ENCODE measurements at regions not wholly inside any gene's neighbourhood (a gene's known extent, or its start where the extent isn't known, plus 50 kb on each side); places are given as distances from the start of the nearest gene placed in this dataset.

DNA sequence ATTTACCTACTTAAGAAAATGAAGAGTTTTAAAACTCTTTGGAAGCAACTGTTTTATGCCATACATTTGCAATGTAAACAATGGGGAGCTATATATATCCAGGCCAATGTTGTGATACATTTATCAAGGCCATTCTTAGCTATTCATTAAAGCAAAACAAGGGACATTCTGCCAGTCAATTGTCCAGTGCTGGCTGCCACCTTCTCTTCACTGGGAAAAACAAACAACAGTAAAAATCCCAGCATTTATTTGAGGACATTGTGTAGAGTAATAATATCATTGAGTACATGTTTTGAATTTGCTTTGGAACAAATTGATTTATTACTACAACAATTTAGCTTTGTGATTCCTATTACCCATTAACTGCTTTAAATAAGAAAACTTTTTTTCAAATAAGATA lies 1107.4 kb downstream of the DTWD2 start:
- DNase-seq = no peak

DNA sequence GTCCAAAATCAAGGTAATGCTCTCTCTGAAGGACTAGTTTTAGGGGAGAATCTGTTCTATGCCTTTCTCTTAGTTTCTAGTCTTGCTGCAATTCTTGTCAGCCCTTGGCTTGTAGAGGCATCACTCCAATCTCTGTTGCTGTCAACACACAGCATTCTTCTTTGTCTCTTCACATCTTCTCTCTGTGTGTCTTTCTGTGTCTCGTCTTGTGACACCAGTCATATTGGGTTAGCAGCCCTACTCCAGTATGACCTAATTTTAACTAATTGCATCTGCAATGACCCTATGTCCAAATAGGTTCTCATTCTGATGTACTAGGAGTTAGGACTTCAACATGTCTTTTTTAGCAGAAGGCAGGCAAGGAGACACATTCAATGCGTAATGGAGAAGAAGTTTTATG lies 1110.6 kb downstream of the DTWD2 start:
- no peak for DNase-seq

DNA sequence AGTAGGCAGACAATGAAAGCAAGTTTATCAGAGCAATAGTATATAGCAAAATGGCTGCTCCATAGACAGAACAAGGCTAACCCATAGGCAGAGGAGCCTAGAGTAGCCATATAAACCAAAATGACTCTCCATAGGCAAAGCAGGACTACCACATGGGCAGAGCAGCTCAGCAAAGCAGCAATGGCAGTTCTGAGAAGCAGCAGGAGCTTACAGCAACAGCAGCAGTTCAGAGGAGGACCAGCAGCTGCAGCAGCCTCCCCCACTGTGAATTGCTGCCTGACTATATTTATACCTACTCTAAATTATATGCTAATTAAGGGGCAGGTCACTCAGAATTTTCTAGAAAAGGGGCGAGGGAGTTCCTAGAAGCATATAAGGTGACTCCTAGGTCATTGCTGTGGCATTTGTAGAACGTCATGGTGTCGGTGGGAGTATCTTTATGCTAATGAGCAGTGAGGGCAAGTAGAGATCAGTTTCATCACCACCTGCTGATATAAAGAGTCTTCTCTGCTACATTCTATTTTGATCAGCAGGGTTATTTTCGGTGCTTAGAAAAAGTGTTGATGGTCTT lies 1115.5 kb downstream of the DTWD2 start:
- peak; percentile 24 for DNase-seq

DNA sequence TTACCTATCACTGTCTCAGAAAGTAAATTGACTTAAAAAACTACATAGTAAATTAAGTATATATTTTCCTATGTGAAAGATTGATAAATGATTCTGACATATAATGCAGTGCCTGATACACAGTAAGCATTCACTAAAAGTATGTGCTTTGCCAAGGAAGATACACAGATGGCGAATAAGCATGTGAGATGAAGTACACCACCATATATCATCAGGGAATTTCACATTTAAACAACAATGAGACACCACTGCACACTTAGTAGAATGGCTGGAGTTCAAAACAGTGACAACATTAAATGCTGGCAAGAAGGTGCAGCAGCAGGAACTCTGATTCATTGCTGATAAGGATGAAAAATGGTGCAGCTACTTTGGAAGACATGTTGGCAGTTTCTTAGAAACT lies 1118.8 kb downstream of the DTWD2 start:
- no peak for DNase-seq

DNA sequence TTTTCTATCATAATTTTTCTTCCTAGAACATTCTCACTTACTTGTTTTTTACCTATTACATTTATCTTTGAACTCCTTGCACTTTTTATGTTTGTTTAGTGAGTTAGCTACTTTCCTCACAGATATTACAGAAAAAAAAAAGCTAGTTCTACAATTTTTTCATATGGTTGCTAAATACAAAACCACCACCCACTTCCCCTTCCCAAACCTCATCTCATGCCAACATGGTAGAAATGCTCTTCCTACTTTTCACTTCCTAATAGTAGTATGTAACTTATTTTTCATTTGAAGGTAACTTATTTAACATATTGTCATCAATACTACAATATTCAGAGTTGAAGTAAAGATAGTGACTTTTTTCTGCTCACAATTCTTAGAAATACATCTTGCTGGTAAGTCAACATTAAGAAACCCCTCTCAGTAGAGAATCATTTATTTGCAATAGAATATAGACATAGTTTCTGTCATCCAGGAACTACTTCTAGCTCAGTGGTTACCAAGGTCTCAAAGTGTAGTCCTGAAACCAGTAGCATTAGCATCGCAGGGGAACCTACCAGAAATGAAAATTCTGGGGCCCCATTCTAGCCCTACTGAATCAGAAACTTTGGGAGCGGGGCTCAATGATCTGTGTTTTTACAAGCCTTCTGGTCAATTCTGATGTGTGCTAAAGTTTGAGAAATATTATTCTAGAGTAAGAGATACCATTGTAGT lies 1124.6 kb downstream of the DTWD2 start:
- no peak for DNase-seq

DNA sequence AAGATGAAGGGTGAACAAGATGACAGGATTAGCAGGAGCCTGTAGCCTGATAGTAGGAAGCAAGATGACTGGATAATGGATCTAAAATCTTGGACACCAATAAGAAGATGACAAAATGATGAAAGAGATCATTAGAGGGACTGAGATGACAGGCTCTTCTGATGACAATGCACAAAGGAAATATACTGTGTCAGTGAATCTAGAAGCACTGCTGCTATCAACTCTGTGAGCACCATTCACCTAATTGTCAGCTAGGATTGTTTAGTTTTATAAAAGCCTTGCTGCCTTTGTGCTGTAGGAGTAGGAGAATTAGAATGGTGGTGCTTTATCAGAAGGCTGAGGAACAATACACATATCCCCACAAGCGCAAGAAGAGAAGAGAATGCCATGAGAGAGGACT lies 1127.8 kb downstream of the DTWD2 start:
- DNase-seq = no peak

DNA sequence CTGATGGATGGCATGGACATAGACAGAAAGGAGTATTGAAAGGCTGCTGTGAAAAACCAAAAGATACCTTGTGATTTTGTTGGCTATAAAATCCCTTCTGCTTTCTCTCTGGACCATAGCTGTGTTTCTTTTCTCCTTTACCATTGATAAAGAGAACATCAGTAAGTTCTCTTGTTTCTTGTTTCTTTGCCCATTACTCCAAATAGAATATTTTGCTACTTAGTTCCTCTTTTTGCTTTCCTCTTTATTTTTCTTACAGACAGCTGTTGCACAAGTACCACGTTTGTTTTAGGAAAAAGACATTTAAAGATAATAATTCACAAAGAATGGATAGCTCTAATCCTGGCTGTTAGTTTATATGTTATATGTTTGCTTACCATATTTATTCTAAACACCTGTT lies 1129.2 kb downstream of the DTWD2 start:
- no peak for DNase-seq

DNA sequence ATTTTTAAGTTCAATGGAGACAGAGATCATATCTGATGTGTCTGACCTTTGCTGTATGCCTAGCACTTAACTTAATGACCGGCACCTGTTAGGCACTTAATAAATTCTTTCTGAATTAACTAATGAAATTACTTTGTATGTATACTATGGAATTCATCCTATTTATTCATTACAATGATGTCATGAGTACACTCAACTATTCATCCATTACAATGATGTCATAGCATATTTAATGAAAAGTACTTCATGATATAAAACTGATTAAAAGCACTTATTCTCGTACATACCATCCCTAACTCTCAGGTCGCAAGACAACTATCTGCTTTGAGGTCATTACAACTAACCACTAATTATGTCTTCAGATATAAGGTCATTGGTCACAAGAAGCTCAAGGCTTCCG lies 1131.6 kb downstream of the DTWD2 start:
- no peak for DNase-seq

DNA sequence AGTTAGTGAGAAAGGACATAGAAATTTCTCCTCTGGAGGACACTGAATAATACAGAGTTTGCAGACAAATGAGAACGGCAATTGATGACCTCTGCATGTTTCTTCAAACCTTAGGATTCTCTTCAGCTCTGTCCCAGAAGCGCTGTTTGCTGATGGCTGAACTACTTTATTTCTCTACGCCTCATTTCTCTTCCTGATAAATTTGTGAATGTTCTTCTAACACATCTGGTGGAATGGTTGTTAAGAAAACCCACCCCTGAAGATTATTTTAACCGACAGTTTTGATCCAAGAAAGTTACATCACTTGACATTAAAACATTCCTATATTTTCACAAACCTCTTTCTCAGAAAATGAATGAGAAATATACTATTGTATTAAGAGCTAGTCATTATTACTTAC lies 1150.6 kb downstream of the DTWD2 start:
- DNase-seq = no peak

DNA sequence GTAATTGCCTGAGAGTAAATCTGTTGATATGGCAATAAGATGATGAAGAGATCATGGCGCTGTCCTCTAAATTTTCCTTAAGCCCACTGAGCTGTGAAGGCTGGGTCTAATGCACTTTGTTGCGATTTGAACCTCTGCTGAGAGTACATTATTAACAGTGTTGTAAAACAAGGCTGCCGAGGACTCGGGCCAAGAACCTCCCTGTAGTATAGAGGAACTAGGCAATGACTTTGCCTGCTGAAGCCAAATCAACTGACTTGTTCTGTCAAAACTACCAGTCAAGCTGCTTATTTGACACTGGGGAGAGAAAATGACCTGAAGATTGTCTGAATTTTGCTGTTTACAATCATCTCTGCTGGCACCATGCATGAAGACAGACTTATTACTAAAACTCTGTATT lies 1154.7 kb downstream of the DTWD2 start:
- peak; percentile 38 for DNase-seq

DNA sequence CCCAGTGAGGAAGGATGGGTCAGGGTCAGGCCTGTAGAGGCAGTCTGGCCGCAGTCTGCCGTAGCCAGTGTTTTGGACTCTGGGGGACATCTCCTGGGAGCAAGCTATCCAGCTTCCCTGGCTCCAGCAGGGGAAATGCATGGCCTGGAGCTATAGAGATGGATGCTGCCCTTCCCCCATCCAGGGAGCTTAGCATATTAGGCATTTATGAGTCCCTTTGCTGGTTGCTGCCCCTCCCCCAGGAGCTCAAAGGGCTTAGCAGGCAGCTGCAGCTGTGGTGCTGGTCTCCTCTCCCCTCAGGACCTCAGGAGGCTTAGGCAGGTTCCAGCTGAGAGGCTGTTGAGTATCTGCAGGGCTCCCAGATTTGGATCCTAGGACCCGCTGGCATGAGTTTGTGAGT lies 1158.7 kb downstream of the DTWD2 start:
- DNase-seq = no peak

DNA sequence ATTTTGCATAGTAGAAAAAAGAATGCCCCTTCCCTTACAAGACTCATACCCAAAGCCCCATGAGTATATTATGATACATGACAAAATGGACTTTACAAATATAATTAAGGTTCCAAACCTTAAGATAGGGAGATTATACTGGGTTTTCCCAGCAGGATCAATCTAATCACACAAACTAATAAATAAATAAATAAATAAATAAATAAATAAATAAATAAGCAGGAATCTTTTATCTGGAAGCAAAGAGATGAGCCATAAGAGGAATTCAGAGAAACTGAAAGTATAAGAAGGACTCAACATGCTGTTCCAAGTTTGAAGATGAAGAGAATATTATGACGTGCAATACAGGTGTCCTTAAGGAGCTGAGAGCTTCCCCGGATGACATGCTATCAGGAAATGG lies 1174.5 kb downstream of the DTWD2 start:
- DNase-seq = no peak

DNA sequence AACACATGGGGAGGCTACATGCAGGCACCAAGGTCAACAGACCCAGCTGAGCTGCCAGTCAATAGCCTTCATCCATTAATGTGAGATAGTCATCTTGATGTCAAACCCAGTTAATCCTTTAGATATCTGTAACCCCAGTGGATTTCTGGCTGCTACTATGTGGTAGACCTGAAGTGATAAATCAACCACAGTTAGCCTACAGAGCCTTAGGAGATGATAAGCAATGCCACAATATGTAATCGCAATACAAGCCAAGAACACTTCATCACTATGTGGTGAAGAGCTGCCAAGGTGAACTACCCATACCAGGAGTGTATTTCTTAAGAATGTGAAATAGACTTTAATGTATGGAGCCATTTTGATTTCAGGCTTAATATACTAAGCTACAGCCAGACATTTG lies 1175.5 kb downstream of the DTWD2 start:
- no peak for DNase-seq

DNA sequence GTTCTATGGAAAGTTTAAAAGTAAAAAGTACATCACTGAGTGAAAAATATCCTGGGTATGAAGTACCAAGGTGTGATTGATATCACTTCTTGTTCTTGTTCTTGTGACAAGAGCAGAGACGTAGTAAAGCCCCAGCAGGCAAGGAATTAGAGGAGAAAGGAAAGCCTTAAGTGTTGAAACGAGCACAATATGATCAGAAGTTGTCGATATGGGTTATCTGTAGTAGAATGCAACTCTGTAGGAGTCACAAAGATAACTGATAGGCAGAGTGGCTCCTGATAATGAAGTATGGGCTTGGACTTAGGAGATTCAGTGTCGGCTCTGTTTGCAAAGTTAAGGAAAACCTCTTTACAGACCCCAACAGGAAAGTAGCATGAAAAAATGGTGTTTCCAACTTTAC lies 1179.1 kb downstream of the DTWD2 start:
- no peak for DNase-seq

DNA sequence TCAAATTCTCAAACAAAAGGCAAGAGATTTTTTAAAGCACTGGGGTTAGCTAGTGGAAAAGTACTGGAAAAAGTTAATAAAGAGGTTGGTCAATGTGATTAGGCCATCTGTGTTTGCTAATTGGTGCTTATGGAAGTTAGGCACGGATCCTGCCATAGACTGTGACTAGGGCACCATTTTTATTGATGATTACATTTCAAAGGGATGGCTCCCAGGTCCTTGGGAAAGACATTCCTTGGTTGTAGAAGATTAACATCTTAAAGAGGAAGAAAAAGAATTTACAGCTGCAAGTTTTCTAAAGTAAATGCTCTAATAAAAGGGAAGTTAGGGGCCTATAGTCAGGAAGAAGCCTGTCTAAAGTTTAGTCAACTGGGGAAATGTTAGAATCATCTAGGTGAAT lies 1183.3 kb downstream of the DTWD2 start:
- no peak for DNase-seq

DNA sequence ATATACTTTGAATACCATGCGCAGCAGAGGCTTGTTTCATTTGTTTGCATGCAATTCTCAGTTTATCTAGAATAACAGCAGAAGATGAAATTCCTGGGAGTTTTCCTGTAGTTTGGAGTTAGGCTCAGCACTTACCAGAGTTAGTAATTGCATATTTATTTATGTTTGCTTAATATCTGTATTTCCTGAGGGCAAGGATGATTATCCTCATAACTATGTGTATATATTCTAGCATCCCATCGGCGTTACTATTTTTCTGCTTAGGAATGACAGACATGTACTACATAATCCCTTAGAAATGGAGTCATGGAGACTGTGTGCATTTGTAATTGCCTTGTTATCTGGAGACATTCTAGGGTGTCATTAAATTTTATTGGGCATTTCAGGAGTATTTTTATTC lies 1184.8 kb downstream of the DTWD2 start:
- DNase-seq = no peak

DNA sequence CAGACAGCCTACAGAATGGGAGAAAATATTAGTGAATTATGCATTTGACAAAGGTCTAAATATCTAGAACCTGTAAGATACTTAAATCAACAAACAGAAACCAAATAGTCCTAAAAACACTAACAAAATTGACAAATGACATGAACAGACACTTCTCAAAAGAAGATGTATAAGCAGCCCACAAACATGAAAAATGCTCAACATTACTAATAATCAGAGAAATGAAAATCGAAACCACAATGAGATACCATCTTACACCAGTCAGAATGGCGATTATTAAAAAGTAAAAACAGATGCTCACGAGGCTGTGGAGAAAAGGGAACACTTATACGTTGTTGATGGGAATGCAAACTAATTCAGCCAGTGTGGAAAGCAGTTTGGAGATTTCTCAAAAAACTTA lies 1186.8 kb downstream of the DTWD2 start:
- no peak for DNase-seq

DNA sequence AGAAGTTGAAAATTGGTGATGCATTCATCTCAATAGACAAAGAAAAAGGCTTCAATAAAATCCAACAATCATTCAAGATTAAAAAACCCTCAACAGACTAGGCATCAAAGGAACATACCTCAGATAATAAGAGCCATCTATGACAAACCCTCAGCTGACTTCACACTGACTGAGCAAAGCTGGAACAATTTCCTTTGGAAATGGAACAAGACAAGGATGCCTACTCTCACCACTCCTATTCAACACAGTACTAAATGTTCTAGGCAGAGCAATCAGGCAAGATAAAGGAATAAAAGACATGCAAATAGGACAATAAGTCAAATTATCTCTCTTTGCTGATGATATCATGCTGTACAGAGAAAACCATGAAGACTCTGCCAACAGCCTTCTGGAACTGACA lies 1188.1 kb downstream of the DTWD2 start:
- no peak for DNase-seq

DNA sequence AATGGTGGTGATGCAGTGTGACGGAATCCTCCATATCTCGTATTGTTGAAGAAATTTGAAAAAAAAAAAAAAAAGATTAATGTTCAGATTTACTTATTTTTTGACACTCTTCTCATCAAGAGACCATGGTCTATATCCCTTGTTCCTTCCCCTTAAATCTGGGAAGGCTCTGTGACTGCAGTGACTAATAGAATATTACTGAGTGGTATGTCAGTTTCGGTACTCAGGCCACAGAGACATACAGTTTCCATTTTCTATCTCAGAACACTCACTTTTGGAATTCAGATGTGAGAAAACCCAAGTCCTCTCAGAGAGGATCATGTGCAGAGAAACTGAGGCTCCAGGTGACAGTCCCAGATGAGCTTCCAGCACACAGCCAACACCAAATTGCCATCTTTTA lies 1193.5 kb downstream of the DTWD2 start:
- no peak for DNase-seq

DNA sequence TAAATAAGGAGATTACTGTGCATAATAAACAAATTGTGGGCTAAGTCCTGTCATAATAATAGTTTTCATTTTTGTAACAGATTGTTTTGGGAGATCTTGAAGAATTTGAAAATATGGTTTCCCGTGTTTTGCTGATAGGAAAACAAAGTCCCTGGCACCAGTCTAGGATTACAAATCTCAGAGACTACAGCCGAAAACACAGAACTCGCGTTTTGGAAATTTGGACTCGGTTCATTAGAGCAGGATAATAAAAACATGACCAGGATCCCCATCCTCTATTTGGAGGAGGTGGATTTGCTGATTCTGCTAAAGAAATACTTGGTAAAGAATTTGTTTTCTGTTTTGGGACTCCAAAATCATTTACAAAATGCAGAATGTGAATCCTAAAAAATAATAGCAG lies 1194.4 kb downstream of the DTWD2 start:
- DNase-seq = no peak

DNA sequence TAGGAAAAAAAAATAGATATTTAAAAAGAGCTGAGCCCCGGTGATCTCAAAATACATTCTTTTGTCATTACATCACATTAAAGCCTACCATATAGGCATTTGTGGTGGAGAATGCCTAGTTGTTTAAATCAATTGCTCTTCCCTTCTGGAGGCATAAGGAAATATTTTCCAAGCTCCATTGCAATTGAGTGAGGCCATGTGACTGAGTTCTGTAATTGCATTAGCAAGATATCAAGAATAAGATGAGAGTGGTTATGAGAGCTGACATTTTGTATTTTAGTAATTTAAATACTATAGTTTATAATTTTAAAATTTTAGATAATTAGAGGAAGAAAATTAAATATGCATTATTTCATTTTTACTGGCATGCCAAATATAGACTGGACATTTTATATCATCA lies 1195.9 kb downstream of the DTWD2 start:
- no peak for DNase-seq

DNA sequence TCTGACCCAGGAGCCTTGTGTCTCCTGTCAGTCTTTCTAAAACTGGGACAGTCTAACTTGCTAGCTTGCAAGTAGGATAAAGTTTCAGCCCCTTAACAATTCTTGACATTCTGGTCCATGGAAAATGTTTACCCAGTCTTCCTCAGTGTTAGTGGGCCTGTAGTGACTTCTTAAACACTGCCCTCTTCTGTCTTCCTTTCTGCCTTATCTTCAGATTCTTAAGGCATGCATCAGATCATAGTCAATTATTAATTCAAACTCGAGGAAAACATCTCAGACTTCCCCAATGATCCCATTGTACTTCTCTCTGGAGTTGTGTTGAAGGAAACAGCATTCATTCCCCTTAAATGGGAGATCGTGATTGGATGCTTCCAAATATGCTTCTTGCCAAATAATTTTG lies 1199.8 kb downstream of the DTWD2 start:
- no peak for DNase-seq

DNA sequence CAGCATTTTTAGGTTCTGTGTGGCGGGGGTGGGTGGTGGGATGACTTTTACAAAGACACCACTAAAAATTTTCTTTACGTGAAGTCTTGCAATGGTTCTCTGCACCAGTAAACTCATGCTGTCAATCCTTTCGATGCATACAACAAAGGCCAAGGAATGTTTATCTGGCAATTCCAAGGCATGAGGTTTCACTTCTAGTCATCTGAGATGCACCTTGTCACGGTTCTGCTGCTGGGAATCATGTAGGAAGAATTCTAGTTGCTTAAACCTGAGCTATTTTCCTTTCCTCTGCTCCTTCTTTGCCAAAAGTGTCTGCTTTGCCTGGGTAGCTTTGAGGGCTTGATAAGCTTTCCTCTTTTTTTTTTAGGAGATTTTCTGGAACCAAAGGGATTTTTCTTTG lies 1204.5 kb upstream of the SEMA6A start:
- DNase-seq = no peak

DNA sequence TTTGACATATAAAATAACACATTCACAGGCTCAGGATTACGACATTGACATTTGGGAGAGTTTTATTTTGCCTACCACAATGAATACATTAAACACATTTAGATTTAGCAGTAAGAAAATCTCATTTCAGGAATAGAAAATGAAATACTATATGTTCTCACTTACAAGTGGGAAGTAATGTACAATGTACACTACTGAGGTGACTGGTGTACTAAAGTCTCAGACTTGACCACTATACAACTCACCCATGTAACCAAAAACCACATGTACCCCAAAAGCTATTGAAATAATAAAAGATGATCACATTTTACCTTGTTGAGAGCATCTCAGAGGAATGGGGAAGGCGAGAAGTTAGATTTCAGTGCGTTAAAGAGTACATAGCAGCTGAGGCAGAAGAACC lies 1202.4 kb upstream of the SEMA6A start:
- DNase-seq = no peak

DNA sequence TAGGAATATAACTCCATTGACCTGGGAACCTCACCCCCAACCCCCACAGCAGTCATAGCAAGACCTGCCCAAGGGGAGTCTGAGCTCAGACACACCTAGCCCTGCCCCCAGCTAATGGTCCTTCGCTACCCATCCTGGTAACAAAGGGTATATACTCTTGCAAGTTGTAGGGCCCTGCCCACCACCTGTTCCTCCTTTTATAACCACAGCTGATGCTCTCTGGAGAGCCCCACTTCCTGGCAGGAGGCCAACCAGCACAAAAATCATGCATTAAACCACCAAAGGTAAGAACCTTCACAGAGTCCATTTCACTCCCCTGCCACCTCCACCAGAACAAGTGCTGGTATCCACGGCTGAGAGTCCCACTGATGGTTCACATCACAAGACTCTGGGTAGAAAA lies 1195.3 kb upstream of the SEMA6A start:
- no peak for DNase-seq

All from left hindlimb (tissue), 1 donor.